Stimulated activated CD4-positive, alpha-beta T cell treated with anti-CD3 and anti-CD28 coated beads, TNF-alpha, amount 100 ng/mL, for 48 hours (primary cell): ENCODE measurements at regions not wholly inside any gene's neighbourhood (a gene's known extent, or its start where the extent isn't known, plus 50 kb on each side); places are given as distances from the start of the nearest gene placed in this dataset.
"Not testable (repeated sequence)": the region's sequence is repeated elsewhere in the genome, so short reads cannot be mapped to it uniquely, and the experiment has no call there.

Experiments used
- DNase-seq, 3 donors: peaks; one replicate each; pipeline ENCODE4 v3.0.0-alpha.2; 2020; ENCODE audit warnings: low read depth in 3 of 3

DNA sequence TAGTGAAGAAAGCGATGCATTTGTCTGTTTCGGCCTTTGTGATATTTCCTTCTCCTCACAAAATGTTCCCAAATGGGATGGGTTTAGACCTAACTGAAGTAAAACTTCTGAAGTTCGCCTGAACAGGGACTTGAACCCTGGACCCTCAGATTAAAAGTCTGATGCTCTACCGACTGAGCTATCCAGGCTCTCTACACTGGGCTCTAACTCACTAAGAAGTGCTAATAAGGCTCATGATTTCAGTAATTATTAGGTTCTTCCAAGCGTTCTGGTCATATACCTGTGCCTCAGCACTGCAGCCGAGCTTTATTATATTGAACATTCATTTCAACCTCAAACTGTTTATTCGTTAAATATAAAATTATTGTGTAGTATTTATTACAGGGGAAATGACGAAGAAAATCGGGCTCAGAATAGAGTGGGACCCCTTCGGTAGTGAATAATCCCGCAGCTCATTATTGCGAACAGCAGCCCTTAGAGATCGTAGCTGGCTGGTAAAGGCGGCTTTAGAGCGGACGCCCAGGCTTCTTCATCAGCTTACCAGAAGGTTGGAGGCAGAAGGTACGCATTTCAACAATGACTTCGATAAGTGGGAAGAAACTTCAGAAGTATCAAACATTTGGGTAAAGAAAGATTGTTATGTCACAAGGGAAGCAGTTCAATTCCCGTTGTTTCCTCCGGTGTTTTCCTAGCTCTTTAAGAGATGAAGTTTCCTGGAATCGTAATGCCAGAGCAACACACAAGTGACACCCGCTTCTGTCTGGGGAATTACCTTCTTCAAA lies 119.0 kb upstream of the ZNF184 start:
- DNase-seq = no peak

DNA sequence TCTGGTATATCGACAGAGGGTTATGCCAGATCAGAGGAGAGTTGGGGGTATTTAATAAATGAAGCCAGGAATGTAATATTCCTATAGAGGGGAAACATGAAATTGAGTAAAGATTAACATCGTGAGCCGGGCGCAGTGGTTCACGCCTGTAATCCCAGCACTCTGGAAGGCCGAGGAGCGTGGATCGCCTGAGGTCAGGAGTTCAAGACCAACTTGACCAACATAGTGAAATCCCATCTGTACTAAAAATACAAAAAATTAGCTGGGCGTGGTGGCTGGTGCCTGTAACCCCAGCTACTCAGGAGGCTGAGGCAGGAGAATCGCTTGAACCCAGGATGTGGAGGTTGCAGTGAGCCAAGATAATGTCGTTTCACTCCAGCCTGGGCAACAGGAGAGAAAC lies 112.4 kb upstream of the ZNF184 start:
- DNase-seq = not testable (repeated sequence)

DNA sequence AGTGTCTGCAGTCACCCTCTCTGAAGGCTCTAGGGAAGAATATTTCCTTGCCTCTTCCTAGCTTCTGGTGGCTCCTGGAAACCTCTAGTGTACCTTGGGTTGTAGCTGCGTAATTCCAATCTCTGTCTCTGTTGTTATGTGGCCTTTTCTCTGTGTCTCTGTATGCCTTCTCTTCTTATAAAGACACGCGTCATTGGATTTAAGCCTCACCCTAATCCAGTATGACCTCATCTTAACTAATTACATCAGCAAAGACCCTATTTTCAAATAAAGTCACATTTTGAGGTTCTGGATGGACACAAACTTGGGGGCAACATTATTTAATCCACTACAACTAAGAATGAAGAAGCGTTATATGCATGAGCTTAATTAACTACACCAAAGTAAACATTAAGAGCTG lies 111.4 kb upstream of the ZNF184 start:
- no peak for DNase-seq

DNA sequence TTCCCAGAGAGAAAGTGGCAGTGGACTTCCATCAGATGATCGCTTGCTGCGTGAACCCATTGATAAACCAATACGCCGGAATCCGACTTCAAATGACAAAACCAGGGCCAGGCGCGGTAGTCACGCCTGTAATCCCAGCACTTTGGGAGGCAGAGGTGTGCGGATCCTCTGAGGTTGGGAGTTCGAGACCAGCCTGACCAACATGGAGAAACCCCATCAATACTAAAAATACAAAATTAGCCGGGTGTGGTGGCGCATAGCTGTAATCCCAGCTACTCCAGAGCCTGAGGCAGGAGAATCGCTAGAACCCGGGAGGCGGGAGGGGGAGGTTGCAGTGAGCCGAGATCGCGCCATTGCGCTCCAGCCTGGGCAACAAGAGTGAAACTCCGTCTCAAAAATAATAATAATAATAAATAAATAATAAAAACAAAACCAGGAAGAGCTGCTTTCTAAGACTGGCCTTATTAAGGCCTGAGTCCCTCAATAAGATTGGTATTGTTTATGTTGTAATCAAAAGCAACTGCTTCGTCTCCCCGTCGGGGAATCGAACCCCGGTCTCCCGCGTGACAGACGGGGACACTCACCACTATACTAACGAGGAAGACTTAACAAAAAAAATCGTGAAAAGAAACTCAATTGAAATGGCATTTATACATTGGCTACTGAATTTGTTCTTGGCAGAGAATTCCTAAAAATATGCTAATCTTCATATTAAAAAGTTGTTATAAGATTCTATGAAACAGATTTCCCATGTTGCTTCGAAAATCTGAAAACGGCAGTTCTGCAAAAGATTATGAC lies 110.2 kb upstream of the ZNF184 start:
- DNase-seq = peak in 2 of 3 donors; percentile 32 to 60

DNA sequence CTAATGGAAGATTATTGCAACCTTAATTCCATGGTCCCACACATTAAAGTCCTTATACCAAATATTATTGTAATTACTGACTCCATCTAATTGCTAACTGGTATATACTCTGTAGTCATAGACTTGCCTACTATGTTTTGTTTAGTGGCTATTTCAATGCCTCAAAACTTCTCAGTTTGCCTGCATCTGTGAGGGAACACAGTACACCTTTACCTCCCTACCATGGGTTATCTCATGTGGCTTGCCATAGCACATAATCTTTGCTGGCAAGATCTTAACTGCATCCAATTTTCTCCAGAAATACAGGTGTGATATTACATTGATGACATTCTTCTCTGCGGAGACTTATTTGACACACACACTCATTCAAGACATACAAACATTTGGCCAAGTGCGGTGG lies 107.1 kb upstream of the ZNF184 start:
- DNase-seq = no peak

DNA sequence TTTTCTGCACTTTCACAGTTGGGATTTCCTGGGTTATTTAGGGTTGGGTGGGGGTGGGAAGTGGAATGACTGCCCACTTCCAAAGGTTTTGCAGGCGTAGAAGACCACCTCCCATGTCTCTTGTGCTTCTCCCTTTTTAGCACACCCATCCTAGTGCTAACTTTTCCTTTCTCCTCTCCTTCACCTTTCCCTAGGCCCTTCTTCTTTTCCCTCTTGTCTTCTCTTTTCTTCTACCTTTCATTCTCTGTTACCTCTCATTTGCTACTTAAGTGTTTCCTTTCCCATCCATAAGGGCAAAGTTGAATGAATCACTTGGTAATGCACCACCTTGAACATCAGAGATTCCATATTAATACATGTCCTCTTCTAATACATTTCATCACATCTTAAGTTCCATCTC lies 105.0 kb upstream of the ZNF184 start:
- no peak for DNase-seq

DNA sequence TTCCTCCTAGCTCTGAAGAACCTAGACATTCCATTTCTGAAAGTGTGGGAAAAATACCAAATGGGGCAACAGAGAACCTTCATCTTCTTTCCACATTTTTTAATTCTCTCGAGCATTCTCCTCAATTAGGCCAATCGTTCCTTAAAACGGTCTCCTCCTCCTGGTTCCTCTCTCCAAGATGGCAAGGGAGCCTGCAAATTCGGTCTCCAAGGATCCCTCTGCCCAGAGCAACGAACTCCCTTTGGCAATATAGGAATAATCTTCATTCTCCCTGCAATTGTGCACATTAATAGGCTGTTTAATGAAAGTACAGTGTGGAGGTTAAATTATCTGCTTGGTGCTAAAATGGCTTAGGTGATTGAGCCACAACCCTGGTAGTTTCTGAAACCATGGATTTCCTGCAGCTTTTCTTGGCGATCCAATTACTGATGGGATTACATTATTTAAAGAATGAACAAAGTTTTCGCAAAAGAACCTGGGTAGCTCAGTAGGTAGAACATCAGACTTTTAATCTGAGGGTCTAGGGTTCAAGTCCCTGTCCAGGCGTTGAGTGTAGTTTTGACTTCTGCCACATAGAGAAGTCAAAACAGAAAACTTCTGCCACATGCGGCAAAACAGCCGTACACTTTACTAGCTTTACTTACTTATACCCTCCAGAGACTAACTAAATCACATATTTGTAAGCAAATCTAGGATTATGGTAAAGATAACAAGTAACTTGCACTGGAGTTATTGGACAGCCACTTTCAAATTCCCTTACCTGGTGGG lies 102.9 kb upstream of the ZNF184 start:
- DNase-seq = no peak

DNA sequence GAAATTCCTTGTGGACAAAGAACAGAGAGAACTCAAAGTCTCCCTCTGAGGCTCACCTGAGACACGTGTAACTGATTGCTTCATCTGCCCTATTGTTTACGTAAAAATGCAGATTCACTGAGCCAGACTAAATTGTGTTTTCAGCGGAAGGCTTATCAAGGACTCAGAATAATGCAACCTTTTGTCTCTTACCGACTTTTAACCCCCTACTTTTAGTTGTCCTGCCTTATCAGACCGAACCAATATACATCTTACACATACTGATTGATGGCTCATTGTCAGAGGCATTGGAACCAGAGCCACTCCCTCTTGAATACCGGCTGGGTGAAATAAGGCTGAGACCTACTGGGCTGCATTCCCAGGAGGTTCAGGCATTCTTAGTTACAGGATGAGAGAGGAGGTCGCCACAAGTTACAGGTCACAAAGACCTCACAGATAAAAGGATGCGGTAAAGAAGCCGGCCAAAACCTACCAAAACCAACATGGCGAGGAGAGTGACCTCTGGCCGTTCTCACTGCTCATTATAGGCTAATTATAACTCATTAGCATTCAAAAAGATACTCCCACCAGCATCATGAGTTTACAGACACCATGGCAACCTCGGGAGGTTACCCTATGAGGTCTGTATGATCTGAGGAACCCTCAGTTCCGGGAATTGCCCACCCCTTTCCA lies 95.5 kb upstream of the ZNF184 start:
- no peak for DNase-seq

DNA sequence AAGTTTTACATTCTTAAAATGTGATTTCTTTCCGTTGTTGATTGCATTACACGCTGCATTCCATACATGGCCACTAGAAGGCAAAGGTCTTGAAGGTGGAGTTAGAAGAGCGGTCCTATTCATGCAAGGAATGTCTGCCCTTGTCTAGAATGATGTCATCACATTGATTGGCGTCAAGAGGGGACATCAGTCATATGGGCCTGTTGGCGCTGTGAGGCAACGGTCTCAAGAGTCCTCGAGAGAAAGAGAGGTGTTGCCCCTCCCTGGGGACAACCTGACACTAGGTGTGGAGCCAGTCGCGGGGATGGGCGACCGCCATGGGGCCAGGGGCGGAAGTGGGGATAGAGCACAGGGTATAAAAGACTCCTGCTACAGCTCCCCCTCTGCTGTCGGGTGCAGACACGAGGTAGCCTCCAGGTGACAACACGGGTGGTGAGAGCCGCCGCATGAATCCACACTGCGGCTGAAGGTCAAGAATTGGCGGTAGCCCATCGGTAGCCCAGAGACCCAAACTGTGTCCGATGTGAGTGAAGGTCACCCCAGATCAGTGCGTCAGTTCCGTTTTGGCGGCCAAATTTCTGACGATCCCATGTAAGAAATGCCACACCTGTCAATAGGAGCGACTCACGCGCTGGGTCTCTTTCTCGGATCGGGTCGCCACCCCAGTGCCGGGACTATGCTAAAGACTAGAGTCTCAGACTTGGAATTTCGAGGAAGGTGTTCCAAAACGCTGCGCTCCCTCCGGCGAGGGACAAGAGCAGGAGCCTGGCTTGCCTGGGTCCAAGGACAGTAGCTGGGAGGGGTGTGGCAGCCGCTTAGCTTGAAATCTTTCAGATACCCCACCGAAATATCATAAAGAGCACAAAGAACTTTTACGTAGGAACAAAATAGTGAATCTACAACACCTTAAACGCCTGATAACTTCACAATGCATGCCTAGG lies 93.2 kb upstream of the ZNF184 start:
- no peak for DNase-seq

DNA sequence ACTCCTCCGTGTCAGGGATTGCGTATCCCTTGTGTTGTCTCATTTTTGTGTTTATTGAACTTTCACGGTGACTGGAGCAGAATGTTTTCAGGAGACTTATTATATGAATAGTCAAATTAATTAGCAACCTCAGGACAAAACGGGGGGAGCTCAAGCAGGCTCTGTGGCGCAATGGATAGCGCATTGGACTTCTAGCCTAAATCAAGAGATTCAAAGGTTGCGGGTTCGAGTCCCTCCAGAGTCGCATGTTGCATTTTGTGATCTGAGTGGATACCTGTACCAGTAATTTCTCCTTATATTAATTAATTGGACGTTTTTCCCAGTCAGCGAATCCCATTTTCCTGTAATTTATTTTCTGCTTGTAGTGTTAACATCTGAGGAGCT lies 89.1 kb upstream of the ZNF184 start:
- DNase-seq = no peak

DNA sequence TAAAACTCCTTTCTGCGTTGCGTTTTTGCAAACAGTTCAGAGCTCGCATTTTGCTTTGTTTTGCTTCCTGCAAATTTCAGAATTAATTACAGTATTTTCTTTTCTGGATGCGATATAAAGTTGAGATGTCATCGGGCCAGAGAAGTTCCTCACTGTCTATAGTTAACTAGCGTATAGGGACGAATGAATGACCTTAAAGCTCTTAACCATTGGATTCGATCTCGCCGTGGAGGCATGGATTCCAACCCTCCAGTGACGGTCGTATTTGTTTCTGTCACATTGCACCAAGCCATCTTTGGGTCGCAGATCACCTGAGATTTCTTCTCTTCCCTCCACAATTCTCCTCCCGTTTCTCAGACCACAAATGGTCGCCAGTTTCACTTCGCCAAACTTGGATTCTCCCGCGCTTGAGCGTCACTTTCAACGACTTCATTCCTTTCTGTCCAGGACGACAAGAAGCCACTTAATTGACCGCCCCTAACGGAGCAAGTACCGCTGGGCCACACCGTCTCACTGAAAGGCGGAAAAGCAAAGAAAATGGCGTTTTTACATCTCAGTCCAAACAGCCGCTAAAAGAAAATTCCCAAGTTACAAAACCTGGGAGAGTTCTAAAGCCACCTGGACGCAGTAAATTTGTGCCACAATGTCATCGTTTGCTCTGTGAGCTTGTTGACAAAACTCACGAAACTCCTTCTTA lies 85.3 kb upstream of the ZNF184 start:
- no peak for DNase-seq

DNA sequence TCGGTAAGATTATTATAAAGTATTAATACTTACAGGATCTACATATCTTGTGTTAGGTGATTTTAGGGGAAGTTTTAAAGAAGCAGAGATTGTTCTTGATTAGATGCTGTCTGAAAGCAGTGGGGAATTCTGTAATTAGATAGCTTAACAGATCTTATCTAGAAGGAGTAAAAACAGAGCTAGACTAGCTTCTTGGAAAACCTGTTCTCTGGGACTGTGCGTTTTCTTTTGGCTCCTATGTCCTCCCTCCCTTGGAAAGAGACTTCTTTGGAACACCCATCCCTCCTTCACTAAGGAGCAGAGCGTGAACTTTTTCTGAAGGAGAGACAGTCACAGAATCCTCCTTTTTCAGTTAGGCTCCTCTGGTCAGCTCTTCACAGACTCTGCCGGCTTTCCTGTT lies 83.5 kb upstream of the ZNF184 start:
- DNase-seq = no peak

DNA sequence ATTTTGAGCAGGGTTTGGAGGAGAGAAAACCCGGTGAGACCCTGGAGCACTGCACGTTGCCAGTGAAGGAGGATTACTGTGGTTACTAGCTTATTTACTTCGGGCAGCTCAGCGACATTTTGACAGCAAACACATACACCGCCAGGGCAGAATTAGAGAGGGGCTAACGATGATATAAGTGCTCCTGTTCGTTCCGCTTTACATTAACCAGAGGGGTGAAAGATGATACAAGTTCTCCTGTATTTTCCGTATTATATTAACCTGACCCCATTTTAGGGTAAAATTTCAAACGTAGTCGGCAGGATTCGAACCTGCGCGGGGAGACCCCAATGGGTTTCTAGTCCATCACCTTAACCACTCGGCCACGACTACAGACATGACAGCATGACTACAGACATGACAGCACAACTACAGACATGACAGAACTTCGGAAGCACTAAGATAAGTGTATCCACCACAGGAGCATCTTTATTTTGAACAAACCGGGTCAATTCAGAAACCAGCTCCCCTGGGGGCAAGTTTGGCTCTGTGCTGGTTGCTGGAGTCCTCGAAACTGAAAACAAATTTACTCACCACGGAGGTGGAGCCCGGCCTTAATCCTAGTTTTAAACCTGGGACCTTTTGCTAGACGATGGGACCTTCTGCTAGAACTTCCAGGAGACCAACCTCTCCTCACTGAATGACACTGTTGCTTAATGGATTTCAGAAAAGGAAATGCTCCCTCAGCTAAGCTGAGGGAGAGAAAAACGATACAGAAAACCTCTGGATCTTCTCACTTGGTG lies 80.4 kb upstream of the ZNF184 start:
- DNase-seq = peak in 1 of 3 donors; percentile 19

DNA sequence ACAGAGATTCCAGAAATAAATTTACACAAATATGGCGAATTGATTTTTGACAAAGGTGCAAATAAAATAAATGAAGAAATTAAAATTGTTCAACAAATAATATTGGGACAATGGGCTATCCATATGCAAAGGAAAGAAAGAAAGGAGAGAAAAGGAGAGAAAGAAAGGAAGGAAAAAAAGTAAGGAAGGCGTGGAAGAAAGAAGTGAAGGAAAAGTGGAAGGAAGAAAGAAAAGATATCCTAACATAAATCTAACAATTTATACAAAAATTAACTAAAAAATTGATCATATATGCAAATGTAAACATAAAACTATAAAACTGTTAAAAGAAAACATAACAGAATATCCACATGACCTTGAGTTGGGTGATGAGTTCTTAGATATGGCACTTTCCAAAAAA lies 78.7 kb upstream of the ZNF184 start:
- DNase-seq = no peak

DNA sequence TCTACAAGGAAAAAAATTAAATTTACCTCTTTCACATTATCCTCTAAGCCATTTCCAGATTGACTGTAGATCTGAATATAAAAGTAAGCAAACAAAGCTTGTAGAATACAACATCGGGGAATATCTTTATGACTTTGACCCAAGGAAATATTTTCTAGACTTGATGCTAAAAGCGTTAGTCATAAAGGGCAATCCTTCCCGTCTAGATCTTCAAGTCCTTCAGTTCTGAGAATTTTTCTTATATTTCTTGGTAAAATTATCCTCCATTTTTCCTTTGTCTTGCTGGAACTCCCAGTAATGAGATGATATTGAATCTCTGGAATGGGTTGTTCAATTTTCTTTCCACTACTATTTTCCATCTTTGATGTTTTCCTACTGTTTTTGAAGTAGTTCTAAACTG lies 77.8 kb upstream of the ZNF184 start:
- DNase-seq = no peak

DNA sequence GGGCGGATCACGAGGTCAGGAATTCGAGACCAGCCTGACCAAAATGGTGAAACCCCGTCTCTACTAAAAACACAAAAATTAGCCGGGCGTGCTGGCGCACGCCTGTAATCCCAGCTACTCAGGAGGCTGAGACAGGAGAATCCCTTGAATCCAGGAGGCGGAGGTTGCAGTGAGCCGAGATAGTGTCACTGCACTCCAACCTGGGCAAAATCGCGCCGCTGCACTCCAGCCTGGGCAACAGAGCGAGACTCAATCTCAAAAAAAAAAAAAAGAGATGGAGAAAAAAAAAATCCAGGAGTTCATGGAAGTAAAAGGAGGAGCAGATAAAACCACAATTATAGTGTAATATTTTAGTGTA lies 76.3 kb upstream of the ZNF184 start:
- not testable (repeated sequence) for DNase-seq

DNA sequence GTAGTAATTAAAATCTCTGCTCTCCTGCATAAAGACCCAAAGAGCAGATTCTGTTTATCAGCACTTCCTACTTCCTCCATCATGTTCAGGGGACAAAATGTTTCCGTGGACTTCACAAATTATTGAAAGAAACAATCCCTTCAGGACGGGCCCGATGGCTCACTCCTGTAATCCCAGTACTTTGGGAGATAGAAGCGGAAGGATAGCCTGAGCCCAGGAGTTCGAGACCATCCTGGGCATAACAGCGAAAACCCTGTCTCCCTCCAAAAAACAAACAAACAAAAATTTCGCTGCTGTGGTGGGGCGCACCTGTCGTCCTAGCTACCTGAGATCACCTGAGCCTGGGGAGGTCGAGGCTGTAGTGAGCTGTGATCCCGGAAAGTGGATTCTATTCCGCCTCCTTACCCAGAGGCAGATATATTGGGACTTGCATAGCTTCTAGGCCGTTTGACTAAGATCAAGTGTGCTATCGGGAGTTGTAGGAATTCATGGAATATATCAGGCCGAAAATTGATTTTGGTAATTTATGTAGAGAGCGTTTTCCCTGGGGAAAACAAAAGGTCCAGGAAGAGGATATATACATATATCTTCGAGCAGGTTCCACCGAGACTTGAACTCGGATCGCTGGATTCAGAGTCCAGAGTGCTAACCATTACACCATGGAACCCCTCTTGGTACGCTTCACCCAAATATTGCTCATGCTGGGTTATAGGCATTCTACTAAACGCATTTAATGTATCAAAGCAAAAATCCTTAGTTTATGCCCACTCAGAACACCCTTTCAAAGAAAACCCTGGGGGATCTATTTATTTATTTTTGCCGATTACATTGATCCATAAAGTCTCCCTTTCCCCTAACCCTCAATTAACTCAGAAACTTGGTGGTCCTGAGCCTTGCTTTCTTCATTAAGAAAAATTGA lies 74.5 kb upstream of the ZNF184 start:
- peak in 1 of 3 donors; percentile 44 for DNase-seq

DNA sequence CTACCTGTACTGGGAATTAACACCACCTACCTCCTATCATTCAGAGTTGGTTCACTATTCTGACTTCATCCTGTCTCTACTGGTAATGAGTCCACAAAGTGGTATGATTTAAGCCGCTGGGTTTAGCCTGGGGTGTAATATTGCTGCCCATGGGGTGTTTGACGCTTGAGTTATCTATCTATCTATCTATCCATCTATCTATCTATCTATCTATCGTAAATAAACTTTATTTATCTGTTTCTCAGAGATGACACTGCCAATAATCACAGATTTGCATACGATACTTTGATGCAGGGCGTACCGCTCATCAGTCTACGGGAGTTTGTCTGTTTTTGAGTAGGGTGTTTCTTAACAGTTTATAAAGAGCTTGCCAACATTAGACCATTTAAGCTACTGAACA lies 73.6 kb upstream of the ZNF184 start:
- DNase-seq = no peak
